Suprapubic skin (tissue), 3 donors: ENCODE measurements at regions not wholly inside any gene's neighbourhood (a gene's known extent, or its start where the extent isn't known, plus 50 kb on each side); places are given as distances from the start of the nearest gene placed in this dataset.

Experiments used
- EP300 ChIP-seq: sonication (generic); formaldehyde crosslinking; IDR thresholded peaks from one replicate; pipeline ENCODE4 v1.6.1; 2017; ENCODE audit warnings: antibody characterized with exemption
- TF ChIP-seq, protein P1 (sequence below), 2 donors: fragments of 200-600 bp in 1 of 2; fragments of 450-650 bp in 1 of 2; sonication (generic) in 1 of 2; IDR thresholded peaks; one replicate each; pipeline ENCODE4 v1.5.1; 2016 to 2019; ENCODE audit warnings: antibody characterized with exemption in 2 of 2, mild to moderate bottlenecking in 1 of 2, moderate library complexity in 1 of 2

DNA sequence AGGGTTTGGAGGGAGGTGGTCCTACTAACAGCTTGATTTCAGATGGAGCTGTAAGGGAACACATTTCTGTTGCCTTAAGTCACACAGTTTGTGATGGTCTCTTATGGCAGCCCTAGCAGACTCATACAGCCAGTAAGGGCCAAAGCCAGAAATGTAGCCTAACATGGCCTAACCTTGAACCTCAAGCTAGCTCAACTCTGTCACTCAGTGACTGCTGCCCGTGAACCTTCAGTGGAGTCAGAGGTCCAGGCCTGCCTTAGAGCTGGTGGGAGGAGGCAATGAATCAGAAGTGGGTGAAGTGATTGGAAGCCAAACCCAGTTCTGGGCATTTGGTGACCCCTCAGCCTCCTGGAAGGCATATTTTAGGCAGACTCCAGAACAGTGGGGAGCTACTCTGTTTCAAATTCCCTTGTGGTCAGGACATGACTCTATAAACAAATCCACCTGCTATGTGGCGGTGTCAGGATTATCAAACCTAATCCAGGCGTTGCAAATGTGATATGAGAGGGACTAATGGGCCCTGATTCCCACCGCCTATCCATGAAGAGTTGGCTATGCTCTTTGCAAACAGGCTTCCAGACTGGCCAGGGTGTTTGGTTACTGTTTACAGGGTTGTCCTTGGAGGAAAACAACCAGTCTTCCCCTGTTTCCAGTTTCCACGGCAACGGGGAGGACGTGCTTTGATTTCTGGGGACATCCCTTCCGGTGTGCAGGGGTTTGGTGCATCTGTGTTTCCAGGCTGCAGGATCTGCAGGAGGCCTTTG is 105.9 kb upstream of the AGBL1 start:
- no peak for TF ChIP-seq EP300
- TF ChIP-seq, protein P1, sequence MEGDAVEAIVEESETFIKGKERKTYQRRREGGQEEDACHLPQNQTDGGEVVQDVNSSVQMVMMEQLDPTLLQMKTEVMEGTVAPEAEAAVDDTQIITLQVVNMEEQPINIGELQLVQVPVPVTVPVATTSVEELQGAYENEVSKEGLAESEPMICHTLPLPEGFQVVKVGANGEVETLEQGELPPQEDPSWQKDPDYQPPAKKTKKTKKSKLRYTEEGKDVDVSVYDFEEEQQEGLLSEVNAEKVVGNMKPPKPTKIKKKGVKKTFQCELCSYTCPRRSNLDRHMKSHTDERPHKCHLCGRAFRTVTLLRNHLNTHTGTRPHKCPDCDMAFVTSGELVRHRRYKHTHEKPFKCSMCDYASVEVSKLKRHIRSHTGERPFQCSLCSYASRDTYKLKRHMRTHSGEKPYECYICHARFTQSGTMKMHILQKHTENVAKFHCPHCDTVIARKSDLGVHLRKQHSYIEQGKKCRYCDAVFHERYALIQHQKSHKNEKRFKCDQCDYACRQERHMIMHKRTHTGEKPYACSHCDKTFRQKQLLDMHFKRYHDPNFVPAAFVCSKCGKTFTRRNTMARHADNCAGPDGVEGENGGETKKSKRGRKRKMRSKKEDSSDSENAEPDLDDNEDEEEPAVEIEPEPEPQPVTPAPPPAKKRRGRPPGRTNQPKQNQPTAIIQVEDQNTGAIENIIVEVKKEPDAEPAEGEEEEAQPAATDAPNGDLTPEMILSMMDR (IDR thresholded peaks at IDR 0.05), result no peak
